Kidney epithelial cell (primary cell): ENCODE measurements at regions not wholly inside any gene's neighbourhood (a gene's known extent, or its start where the extent isn't known, plus 50 kb on each side); places are given as distances from the start of the nearest gene placed in this dataset.

Experiments
- DNase-seq: peaks from one replicate; pipeline ENCODE4 v3.0.0-alpha.2; 2010; ENCODE audit warnings: low read depth
- H3K27me3 ChIP-seq: 2 replicates; pipeline ENCODE4 v1.6.0; 2011; ENCODE audit warnings: low read length; ENCODE audit not compliant: control insufficient read depth, insufficient read depth
- H3K36me3 ChIP-seq: 2 replicates; pipeline ENCODE4 v1.5.1; 2011; ENCODE audit warnings: low read length; ENCODE audit not compliant: control insufficient read depth, insufficient read depth
- H3K4me3 ChIP-seq: 2 replicates; pipeline ENCODE4 v1.5.1; 2011; ENCODE audit warnings: low read depth, mild to moderate bottlenecking, control low read depth, low read length
- CTCF ChIP-seq: IDR thresholded peaks from 2 replicates; pipeline ENCODE4 v1.5.1; 2011; ENCODE audit warnings: mild to moderate bottlenecking, moderate library complexity, low read length, control low read depth, inconsistent platforms; ENCODE audit not compliant: insufficient read depth, poor library complexity, severe bottlenecking

DNA sequence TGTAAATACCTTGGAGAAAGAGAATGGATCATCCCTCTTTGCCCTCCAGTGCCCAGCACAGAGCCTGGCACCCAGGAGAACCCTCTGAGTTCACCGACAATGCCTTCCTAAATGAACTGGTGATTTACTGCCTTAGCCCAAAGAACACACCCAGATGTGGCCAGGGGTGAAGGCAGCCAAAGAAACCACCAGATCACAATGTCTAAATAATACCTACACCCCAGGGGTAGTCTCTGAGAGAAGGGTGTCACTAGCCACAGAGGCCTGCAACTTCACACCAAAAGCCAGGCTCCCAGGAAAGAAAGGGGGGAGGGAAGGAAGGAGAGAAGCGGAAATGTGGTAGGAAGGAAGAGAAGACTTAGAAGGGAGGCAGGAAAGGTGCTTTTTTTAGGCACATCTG is 65.7 kb downstream of the RPL27A start:
- H3K36me3 ChIP-seq = peaks cover 1% of the 10 kb centered on the region
- no peak for DNase-seq
- no peak for TF ChIP-seq CTCF
- H3K27me3 ChIP-seq = no peaks in the 10 kb centered on the region
- H3K4me3 ChIP-seq = no peak overlapping the region

DNA sequence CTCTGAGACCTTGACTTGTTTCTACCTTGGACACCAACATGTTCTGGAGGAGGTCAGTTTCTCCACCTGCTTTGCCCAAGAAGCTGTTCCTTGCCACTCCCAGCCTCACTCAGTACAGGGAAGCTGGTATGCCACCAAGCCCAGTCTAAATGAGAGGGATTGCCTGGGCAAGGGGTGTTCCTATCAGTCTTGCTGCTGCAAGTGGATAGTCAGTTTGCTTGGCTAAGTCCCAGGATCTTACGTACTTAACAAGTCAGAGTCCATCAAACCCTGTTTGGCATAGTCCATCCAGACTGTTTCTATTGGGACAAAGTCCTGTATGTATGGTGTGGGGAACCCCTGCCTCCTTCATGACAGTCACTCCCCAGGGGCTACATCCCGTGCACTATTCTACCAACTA is 66.6 kb downstream of the RPL27A start:
- no peak for DNase-seq
- Histone ChIP-seq H3K4me3 (no peak overlapping the region), H3K27me3 (no peaks in the 10 kb centered on the region), H3K36me3 (peaks cover 1% of the 10 kb centered on the region)
- TF ChIP-seq CTCF = no peak

- DNase-seq = no peak
- Histone ChIP-seq H3K4me3 (no peak overlapping the region), H3K36me3 (peaks cover under 1% of the 10 kb centered on the region), H3K27me3 (no peaks in the 10 kb centered on the region)
- no peak for TF ChIP-seq CTCF
Observed at GRCh38 chr11:8754241-8754640, 71.6 kb downstream of the RPL27A start.

- Histone ChIP-seq H3K36me3 (no peaks in the 10 kb centered on the region), H3K4me3 (no peak overlapping the region), H3K27me3 (no peaks in the 10 kb centered on the region)
- DNase-seq = no peak
- no peak for TF ChIP-seq CTCF
Observed at GRCh38 chr11:8756201-8756600, 73.6 kb downstream of the RPL27A start.

GRCh38 chr11:8757047-8757446 is 74.5 kb downstream of the RPL27A start:
- H3K4me3 ChIP-seq = no peak overlapping the region
- H3K27me3 ChIP-seq = no peaks in the 10 kb centered on the region
- TF ChIP-seq CTCF = no peak
- DNase-seq = no peak
- no peaks in the 10 kb centered on the region for H3K36me3 ChIP-seq

- no peak for TF ChIP-seq CTCF
- no peaks in the 10 kb centered on the region for H3K27me3 ChIP-seq
- H3K4me3 ChIP-seq = no peak overlapping the region
- DNase-seq = no peak
- no peaks in the 10 kb centered on the region for H3K36me3 ChIP-seq
Observed at GRCh38 chr11:8757533-8757932, 74.9 kb downstream of the RPL27A start.
